Right atrium auricular region (tissue), 2 donors: ENCODE measurements at regions not wholly inside any gene's neighbourhood (a gene's known extent, or its start where the extent isn't known, plus 50 kb on each side); places are given as distances from the start of the nearest gene placed in this dataset.

Experiments
- DNase-seq: peaks from one replicate; pipeline ENCODE4 v3.0.0-alpha.2; 2019; ENCODE audit warnings: low spot score
- H3K27ac ChIP-seq, 2 donors: fragments of 200-600 bp; sonication (generic); 1 replicate in 1 of 2; 2 replicates in 1 of 2; pipeline ENCODE4 v1.5.1; 2016 to 2019
- H3K27me3 ChIP-seq, 2 donors: fragments of 200-600 bp; sonication (generic); one replicate each; pipeline versions ENCODE4 v1.5.1 to v1.6.0; 2017 to 2019
- H3K36me3 ChIP-seq: fragments of 200-600 bp; sonication (generic); one replicate; pipeline ENCODE4 v1.5.1; 2016
- H3K4me1 ChIP-seq, 2 donors: fragments of 200-600 bp; sonication (generic); one replicate each; pipeline versions ENCODE4 v1.5.1 to v1.6.0; 2017 to 2019
- H3K4me3 ChIP-seq, 2 donors: fragments of 200-600 bp; sonication (generic); 1 replicate in 1 of 2; 2 replicates in 1 of 2; pipeline ENCODE4 v1.5.1; 2017 to 2019; ENCODE audit warnings: mild to moderate bottlenecking in 1 of 2, moderate library complexity in 1 of 2
- H3K9me3 ChIP-seq, 2 donors: fragments of 200-600 bp; sonication (generic); one replicate each; pipeline ENCODE4 v1.5.1; 2019
- CTCF ChIP-seq, 2 donors: fragments of 200-600 bp; sonication (generic); IDR thresholded peaks; one replicate each; pipeline ENCODE4 v1.5.1; 2019; ENCODE audit warnings: antibody characterized with exemption in 2 of 2

GRCh38 chr6:12442455-12442854 is 152.3 kb downstream of the EDN1 start:
- TF ChIP-seq CTCF (IDR thresholded peaks at IDR 0.05): no peak
- no peaks in the 10 kb centered on the region for H3K36me3 ChIP-seq
- no peak overlapping the region for H3K27ac ChIP-seq
- no peak overlapping the region for H3K4me3 ChIP-seq
- H3K9me3 ChIP-seq: peaks cover 0 to 4% of the 10 kb centered on the region in 2 donors
- H3K27me3 ChIP-seq: no peaks in the 10 kb centered on the region
- H3K4me1 ChIP-seq: no peaks in the 10 kb centered on the region
- no peak for DNase-seq

DNA sequence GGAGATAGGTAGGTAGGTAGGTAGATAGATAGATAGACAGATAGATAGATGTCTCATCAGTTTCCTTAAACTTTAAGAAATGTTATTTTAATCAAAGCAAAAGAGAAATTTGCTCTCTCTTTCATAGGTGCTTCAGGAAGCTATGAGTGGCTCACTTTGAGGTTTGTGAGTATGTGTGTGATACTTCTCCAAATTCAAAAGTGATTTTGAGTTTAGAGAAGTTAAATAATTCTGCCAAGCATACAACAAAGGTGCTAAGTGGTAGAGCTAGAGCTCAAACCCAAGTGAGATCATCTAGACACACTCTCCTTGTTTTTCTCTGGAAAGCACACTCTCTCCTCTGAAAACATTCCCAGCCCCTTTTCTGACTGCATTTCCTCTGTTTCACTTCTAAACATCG is 156.2 kb downstream of the EDN1 start:
- no peak overlapping the region for H3K4me3 ChIP-seq
- no peak overlapping the region for H3K27ac ChIP-seq
- no peak for DNase-seq

GRCh38 chr6:12449447-12449846 is 159.3 kb downstream of the EDN1 start:
- Histone ChIP-seq H3K27me3 (no peaks in the 10 kb centered on the region), H3K4me1 (no peaks in the 10 kb centered on the region), H3K27ac (no peak overlapping the region), H3K4me3 (no peak overlapping the region), H3K9me3 (peaks cover 0 to 17% of the 10 kb centered on the region in 2 donors), H3K36me3 (no peaks in the 10 kb centered on the region)
- no peak for TF ChIP-seq CTCF (IDR thresholded peaks at IDR 0.05)
- no peak for DNase-seq

More for the DNA sequence above, 156.2 kb downstream of the EDN1 start:
- Histone ChIP-seq H3K4me1 (no peaks in the 10 kb centered on the region), H3K36me3 (no peaks in the 10 kb centered on the region), H3K27me3 (no peaks in the 10 kb centered on the region), H3K9me3 (no peaks in the 10 kb centered on the region)
- no peak for TF ChIP-seq CTCF (IDR thresholded peaks at IDR 0.05)

GRCh38 chr6:12450467-12450866 is 160.3 kb downstream of the EDN1 start:
- Histone ChIP-seq H3K4me1 (no peaks in the 10 kb centered on the region), H3K4me3 (no peak overlapping the region), H3K27ac (no peak overlapping the region), H3K36me3 (no peaks in the 10 kb centered on the region), H3K27me3 (no peaks in the 10 kb centered on the region), H3K9me3 (peaks cover 0 to 18% of the 10 kb centered on the region in 2 donors)
- TF ChIP-seq CTCF (IDR thresholded peaks at IDR 0.05): no peak
- DNase-seq: no peak

GRCh38 chr6:12456343-12456742 is 166.2 kb downstream of the EDN1 start:
- DNase-seq: no peak
- Histone ChIP-seq H3K27ac (no peak overlapping the region), H3K4me3 (no peak overlapping the region), H3K36me3 (no peaks in the 10 kb centered on the region), H3K27me3 (no peaks in the 10 kb centered on the region), H3K4me1 (no peaks in the 10 kb centered on the region), H3K9me3 (peaks cover 0 to 18% of the 10 kb centered on the region in 2 donors)
- TF ChIP-seq CTCF (IDR thresholded peaks at IDR 0.05): no peak

DNA sequence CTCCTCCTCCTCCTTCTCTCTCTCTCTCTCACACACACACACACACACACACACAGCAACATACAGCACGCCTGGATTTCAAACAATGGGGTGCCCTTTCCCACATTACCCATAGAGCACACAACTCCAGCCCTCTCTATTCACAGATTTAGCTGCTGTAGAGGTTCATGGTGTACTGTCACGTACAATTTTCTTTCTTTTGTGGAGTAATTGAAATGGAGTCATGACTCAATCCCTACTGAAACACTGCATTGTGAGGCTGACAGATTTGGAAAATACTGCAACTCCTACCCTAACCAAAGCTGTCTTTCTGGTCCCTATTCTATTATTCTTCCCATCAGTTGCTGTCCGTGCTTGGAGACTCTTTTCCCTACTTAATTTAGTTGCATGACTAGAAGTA is 166.9 kb downstream of the EDN1 start:
- TF ChIP-seq CTCF (IDR thresholded peaks at IDR 0.05): no peak
- no peak for DNase-seq
- no peaks in the 10 kb centered on the region for H3K4me1 ChIP-seq
- H3K27me3 ChIP-seq: no peaks in the 10 kb centered on the region
- no peak overlapping the region for H3K4me3 ChIP-seq
- peaks cover 0 to 18% of the 10 kb centered on the region in 2 donors for H3K9me3 ChIP-seq
- no peaks in the 10 kb centered on the region for H3K36me3 ChIP-seq
- H3K27ac ChIP-seq: no peak overlapping the region
